NCI-H446 treated with DMSO at 0.1 percent for 48 hours (cell line): ENCODE measurements at regions not wholly inside any gene's neighbourhood (a gene's known extent, or its start where the extent isn't known, plus 50 kb on each side); places are given as distances from the start of the nearest gene placed in this dataset.

Experiments used
- DNase-seq: peaks from one replicate; lab custom pipeline; 2025; lab: John Stamatoyannopoulos, UW

DNA sequence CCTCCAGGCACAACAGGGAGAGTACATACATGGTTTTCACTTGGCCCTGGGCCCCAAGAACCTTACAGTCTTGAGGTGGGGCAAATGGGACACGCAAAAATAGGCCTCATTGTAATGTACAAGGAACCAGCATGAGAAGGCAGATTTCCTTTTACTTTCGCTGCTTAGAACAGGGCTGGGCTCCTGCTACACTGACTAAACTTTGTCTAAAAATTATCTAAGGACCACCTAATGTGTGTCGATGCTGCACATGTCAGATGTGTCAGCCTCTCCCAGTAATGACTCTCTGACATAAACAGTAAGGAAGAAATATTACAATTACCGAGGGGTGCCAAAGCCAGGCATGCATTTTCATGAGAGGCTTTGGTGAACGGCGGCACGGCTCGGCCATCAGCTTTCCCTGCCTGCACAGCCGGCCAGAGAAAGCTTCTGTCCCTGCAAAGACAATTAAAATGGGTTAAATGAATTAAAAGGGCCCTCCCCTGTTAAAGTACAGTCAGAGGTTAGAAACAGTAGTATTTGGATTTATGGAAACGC is 224.2 kb upstream of the IRX3 start:
- DNase-seq = no peak

DNA sequence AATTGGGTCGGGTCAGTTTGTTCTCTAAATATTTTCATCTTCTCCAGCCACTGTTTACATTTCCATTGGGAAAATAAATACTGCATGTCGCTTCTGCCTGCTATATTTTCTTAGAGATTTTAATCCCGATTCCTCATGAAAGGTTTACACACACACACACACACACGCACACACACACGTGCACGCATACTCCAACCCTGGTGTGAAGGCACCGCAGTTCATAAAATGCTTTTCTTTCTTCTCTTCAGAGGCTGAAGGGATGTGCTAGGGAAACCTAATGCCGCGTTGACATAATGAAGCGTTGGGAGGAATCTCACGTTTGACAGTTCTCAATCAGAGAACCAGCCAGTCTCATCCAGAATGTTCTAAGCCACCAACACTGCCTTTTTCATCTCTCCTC is 222.9 kb upstream of the IRX3 start:
- DNase-seq = no peak

DNA sequence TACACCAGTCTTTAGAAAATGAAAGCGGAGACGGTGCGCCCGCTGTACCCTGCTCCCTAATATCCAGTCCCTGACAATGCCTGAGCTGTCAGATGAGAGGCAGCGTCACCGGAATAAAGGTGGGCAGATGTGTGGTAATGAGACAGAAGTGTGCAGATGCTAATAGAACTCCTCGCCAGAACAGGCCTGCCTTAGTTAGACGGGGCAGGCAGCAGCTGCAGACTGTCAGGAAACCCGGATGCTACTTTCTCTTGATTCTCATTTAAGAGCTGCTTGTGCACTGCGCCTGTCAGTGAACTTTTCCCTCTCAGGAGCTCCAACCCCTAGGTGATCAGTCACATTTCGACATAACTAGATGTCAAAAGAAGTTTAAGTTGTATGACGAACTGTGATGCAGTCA is 221.8 kb upstream of the IRX3 start:
- no peak for DNase-seq

DNA sequence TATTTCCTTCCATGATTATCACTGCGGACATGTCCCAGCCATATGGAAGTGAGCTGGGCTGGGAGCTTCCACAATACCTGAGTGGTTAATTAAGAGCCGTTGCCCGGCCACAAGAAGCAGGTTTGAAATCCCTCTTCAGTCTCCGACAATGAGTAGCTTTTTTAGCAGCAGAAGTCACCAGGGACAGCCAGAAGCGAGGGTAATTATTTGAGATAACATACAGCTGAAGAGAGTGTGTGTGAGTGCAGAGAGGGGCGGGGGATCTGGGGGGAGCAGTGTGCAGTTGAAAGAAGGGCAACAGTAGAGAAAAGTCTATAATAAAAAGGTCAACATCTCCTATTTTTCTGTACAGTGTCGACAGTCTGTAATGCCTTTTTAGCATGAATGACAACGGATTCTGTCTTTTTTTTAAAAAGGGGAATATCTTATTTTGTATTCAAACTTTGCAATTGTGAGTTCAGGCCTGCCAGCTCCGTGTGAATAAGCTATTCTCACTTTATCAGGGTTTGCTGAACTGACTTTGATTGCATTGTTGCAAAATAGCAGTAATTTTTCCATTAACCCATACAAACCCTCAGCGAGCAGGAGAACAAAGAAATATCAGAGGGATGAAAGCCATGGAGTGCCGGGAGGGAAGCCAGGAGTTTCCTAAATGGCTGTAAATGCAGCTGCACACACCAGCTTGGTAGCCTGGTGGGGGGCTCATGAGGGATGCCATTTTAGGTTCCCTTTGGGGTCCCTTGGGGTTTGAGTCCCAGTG is 220.3 kb upstream of the IRX3 start:
- DNase-seq = no peak

DNA sequence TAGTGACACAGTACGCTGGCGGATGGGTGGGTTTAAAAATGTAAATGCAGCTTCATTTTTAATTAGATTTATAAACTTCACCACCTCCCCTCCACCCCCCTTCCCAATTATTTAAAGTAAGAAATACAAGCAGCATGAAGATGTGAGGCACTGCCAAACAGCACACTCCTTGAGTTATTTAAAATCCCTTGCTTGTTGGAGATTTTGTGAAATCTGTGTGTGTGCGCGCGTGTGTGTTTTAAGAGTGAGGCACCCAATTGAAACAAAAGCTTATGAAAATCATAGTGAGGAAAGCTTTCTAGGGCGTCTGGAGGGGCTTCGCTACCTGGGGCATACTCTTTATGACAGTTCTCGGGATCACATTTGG is 219.6 kb upstream of the IRX3 start:
- DNase-seq = no peak

DNA sequence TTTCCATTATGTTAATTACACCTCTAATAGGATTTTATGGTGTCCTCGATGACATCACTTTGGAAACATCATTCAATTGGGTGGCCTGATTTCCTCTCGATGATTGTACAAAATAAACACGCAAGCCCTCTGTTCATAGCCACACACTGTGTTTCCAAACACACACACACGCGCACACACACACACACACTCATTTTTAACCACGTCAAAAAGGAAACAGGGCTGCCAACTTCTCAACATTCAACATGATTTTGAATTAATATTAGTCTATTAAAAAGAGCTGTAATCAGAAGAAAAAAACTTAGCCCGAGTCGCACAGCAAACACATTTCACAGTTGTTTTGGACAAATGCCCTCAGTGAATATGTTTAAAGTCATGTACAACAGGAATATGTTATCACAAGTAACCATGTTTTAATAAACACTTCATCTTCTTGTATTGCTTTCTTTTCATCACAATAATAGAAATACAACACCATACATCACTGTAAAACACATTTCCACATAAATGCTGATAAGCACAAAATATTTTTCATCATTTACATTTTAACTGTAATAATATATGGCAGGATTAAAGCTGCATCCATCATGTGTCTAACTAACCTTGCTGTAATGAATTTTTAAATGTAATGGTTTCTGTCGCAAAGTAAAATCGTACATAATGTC is 219.1 kb upstream of the IRX3 start:
- no peak for DNase-seq

DNA sequence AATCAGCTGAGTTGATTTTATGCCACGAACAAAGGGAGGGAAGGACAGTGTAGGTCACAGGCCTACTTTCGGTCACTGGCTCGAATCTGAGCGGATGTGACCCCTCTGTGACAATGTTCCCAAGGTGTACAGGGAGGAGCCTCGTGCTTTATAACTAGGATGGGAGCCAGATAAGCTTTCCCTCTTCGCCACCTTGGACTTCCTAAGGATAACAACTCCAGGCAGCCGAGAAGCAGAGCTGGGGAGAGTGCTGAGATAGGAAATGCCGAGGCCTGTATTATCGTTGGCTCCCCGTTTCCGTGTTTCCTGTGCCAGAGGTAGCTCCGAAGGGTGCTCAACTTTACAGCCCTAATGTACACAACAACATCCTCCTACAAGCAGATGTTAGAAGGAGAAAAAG is 217.8 kb upstream of the IRX3 start:
- no peak for DNase-seq

DNA sequence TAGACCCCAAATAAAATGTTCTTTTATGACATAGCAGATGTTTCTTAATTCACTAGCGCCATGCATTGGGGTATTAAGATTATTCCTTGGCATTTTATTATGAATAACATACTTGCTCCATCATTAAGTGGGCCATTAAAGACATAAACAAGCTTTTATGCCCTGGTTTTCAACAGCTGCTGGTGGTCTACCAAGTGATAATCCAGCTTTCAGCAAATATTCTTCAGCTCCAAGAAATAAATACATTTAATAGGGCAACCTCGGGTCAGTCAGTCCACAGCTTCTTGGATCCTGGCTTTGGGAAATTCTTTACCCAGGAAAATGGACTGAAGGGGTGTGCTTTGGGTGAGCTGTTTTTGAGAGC is 217.3 kb upstream of the IRX3 start:
- no peak for DNase-seq

DNA sequence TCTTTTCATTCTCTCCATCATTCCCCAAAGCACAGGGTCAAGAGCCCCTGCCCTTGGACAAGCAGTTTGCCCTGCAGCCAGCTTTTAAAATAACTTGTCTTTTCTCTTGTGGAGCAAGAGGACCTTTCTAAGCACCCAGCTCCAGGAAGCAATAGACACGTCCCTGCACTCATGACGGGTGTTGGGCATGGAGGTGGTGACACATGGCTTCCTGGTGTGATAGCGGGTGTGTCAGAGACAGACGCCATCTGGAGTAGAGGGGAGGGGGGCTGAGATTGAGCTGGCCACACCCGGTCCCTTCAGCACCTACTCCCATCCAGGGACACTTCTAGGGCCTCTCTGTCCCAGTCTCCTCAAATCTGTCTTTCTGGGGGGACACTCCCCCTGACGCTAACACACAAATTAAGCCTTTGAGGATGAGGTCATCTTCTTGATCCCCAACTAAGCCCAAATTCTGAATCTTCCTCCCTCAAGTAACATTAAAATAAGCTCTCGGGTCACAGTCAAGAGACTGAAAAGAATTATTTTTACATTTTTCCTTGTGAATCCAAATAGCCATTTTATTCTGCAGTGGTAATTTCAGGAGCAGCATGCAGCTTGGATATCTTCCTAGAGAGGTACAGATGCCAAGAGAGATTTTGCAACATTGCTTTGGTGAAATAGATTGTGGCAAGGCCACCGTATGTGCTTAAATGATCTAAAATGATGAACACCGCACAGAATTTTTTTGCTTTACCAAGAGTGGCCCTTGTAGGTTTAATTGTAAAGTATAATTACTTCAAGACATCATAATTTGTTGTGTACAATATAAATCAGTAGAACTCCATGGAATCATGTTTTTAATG is 216.6 kb upstream of the IRX3 start:
- DNase-seq = peak; percentile 7

DNA sequence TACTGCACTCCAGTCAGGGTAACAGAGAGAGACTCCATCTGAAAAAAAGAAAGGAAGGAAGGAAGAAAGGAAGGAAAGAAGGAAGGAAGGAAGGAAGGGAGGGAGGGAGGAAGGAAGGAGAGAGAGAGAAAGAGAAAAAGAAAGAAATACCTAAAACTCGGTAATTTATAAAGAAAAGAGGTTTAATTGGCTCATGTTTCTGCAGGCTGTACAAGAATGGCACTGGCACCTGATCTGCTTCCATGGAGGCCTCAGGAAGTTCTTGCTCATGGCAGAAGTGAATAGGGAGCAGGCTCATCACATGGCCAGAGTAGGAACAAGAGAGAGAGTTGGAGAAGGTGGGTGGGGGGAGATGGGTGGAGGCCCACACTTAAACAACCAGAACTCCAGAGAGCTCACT is 215.2 kb upstream of the IRX3 start:
- DNase-seq = no peak

DNA sequence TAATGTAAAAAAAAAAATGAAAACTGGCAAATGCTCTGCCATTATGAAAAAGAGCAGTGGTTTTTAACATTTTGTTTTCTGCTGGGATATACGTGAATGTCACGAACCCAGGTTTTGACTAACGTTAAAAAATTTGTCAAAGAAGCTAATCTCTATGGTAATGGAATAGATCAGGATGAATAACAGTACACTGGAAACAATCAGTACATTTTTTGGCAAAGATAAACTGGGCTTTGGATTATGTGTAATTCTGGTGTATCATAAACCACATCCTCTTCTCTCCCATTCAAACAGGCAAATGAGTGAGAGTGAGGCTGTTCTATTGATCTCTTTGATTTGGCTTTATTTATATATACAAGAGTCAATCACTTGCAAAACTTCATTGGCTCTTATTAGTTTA is 207.0 kb upstream of the IRX3 start:
- no peak for DNase-seq

DNA sequence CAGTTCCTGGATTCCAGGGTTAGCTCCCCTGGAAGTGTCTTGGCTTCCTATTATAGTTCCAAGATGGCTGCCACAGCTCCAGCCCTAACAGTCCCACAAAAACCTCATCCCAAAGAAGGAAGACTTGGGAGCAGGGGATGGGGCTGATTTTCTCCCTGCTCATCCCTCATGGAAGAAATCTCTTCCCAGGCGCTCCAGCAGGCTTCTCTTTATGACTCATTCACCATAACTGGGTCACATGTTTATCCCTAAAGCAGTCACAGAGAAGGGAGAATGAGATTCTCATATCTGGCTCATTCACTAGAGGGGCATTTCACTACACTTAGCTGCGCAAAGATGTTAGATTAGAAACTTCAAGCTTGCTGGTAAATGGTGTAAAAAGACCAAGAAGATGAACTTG is 206.5 kb upstream of the IRX3 start:
- no peak for DNase-seq

DNA sequence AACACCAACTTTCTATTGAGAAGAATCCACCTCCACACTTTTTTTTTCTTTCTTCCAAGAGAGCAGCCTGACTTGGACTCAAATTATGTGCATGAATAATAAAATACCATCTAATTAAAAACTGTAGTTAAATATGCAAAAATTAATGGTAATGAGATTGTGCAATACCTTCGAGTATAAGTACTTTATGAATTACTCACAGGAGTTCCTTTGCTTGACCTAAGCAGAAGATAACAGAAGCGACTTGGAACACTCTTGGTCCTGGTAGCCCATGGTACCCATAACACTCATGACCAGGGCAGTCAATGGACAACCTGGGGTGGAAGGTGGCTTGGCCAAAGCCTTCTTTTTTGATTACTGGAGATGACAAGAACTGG is 203.5 kb upstream of the IRX3 start:
- DNase-seq = no peak

DNA sequence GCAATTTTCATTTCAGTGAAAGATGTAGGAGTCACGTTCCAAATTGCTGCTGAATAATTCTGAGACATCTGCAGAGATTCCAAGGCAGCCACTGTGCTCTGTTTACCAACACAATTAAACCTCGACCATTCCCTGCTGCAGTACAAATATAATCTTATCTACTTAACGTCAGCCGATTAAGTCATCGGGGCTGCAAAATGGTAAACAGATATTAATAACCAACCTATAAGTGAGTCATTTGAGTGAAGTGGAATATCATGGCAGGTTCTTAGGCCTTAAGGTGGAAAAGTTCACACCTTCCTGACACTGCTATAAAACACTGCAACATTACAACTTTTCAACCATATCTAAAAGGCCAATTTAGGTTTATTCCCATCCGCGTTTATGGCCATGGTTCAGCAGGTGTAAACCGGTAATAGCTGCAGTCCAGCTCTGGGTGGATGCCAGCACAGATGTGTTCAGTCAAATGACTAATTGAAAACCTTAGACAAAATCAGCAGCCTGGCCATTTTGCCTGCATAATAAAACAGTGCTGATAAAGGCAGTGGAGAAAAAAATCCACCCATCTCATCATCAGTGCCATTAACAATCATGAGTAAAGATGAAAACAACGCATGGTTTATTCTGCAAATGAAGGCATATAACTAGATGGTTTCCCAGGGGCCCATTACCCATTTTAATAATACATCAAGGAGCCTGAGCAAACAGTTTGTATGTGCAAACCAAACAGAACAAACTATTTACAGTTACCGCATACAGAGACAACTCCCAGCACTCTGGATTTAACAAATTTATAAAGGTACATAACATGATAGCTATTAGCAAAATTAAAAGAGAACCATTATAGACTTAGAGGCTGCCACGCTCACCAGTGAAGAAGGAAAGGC is 202.9 kb upstream of the IRX3 start:
- DNase-seq = no peak

DNA sequence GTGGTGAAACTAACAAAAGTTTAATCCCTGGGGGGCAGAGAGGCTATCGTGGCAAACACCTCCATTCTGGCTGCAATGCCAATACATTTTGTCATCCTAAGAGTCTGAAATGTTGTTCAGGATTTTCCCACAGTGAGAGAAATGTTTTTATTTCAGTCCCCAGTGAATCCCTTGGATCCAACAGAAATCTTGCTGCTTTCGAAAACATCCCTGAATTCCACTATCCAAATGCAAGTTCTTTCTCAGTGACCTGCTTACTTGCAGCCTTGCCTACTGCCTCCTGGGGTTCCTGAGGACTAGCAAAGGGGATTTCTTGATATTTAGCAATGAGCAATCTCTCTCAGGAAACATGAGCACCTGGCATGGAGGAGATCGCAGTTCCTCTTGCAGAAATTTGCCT is 202.1 kb upstream of the IRX3 start:
- no peak for DNase-seq

DNA sequence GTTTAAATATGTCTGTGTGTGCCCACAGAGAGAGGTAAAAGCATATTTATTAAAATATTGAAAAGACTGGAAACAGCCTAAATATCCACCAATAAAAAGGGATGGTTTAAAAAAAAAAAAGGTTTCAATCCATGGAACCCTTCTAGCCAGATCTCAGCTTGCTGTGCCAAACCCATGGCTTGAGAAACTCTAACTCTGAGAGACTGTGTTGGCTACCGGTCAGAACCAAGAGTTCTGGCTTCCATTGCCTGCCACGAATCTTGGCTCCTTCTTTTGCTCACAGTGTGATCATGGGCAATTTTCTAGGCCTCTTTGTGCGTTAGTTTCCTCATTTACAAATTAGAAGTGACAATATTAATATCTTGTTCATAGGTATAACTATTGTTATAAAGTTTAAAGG is 201.3 kb upstream of the IRX3 start:
- no peak for DNase-seq

DNA sequence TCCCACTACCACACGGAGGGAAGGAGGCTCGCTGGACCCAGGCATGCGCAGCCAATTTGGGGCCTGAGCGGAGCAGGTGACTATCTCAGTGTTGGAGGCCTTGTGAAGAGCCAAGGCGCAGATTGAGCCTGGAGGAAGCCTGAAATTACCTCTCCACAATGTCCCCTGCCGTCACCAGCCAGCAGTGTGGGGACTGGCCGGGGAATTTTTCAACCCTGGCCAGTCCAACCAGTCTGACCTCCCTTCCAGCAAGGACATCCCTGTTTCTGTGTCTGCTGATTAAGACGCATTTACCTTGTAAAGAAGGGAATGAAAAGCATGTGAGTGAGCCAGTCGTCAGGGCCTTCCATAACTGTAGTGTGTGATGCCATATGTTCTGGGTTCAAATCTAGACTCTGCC is 198.1 kb upstream of the IRX3 start:
- DNase-seq = no peak

DNA sequence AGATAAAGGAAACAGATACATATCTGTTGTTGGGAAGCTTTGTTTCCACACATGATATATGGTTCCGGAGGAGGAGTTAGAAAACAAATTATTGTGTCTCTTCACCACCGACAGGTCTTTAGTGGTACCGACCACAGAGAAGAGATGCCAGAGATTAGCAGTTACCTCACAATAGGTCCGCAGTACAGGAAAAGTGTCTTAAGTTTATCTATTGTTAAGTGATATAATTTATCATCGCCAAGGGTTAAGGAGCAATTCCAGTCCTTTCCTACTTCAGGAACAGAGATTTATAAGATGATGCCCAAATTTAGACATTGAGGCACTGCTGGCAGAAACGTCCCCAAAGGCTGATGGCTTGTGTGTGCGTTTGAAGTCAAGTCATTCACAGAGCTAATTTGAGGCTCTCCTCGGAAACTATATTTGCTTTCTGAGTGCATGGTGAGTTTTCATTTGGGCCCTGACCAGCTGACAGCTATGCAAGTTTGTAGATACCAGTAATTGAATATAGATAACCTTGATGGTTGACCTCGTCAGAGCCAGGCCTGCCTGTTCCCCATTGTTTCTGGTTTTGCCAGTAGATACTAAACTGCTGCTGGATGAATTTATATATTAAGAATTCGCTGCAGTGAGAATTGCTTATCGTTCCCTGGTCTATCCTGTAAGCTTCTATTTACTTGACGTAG is 196.4 kb upstream of the IRX3 start:
- DNase-seq = no peak

DNA sequence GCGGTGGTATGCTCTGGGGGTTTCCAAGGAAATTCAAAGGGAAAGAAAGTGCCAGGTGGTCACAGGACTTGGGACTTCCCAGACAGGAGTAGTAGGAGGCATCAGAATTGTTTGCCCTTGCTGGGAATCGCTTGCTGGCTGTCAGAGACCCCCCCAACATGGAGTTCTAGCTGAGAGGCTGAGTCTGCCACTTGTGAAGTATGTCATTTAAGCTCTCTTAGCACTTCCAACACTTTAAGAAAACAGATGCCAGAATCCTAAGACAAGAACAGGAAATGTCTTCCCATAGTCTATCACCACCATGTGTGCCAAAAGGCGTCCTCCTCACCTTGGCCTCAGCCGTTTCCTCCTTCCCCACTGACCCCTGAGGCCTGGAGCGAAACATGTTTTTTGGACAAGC is 193.8 kb upstream of the IRX3 start:
- DNase-seq = no peak

DNA sequence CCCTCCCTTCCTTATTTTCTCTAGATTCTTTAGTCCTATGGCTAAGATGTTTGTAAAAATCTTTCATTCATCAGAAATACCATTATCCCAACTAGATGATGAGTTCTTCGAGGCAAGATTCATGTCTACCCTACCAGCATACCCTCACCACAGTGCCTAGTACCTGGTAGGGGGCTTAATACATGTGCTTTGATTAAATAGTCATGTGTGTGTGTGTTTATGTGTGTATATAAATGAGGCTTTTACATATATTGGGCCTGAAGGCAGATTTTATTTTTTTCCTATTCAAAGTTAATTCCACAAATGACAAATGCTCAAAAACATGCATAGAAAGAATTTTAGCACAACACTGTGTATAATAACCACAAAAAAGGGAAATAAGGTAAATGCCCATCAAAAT is 193.0 kb upstream of the IRX3 start:
- no peak for DNase-seq

DNA sequence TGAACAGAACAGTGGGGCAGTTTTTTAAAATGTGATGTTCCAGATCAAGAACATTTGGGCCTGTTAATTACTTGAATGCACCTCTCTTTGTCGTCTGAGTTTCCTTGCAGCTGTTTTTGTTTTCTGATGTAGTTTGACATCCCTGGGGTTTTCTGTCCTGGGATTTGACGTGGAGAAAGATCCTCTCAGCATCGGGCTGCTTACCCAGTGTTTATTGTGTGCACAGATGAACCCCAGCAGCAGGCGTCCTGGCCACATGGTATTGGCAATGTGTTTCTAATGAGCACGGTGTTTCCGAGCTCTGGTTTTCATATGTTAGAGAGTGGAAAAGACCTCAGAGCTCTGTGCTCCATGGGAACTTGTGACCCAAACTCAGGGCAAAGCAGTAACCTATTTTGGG is 191.1 kb upstream of the IRX3 start:
- no peak for DNase-seq
